ENCODE measurements at regions not wholly inside any gene's neighbourhood (a gene's known extent, or its start where the extent isn't known, plus 50 kb on each side); places are given as distances from the start of the nearest gene placed in this dataset.

- no peak for TF ChIP-seq ZBTB11 (CRISPR knock-in tag; IDR thresholded peaks at IDR 0.05)
Measured at GRCh38 chr4:130090427-130090826, 994.5 kb downstream of the C4orf33 start (continued).

GRCh38 chr4:130092187-130093015, 996.4 kb downstream of the C4orf33 start:
- in situ Hi-C loops (cut with MboI), result no loop called here
- ChIA-PET POLR2A (no interaction called here), CTCF (no interaction called here), RAD21 (ENCODE audit: unreplicated experiment) (no interaction called here), SMC1A (ENCODE audit: uncharacterized antibody, unreplicated experiment) (interaction anchor here (1.0 to 1.3 kb wide), 3 partner anchors 8 to 87 kb away, joined by 3 to 5 read pairs (median 3); no protein-coding TSS in a partner anchor)
- H3K9ac ChIP-seq (ENCODE audit: control insufficient read depth, insufficient read depth, low read length), result no peak overlapping the region
- BruUV-seq (replicated peaks), result no TSS peak
- intact Hi-C loops (cut with micrococcal nuclease; ENCODE audit: unreplicated experiment), result no loop called here
- 35% methylated on average over 8 of the region's 8 CpGs for WGBS (ENCODE audit: insufficient coverage, insufficient replicate concordance, low lambda C conversion rate, missing lambda C conversion rate)
- H3K79me2 ChIP-seq (ENCODE audit: control insufficient read depth, insufficient read depth, low read length), result no peaks in the 10 kb centered on the region
- H3K9me3 ChIP-seq (replicated peaks; ENCODE audit: control insufficient read depth, insufficient read depth, low read length), result no peaks in the 10 kb centered on the region
- no peak overlapping the region for H3K27ac ChIP-seq (ENCODE audit: control insufficient read depth, insufficient read depth)
- no peak overlapping the region for H2AFZ ChIP-seq (ENCODE audit: control insufficient read depth, low read depth, low read length)
- no peak for ATAC-seq
- H3K36me3 ChIP-seq (ENCODE audit: control insufficient read depth in 2 of 2, insufficient read depth in 2 of 2, low read length in 1 of 2), result no peaks in the 10 kb centered on the region
- no peak overlapping the region for H3K4me3 ChIP-seq
- FAIRE-seq, result no peak
- no peaks in the 10 kb centered on the region for H3K4me1 ChIP-seq (ENCODE audit: control insufficient read depth, insufficient read depth, low read length)
- DNase-seq (ENCODE audit: low read depth, low spot score), result no peak
- H4K20me1 ChIP-seq (ENCODE audit: control insufficient read depth, insufficient read depth), result no peaks in the 10 kb centered on the region
- no peak for TF ChIP-seq TBL1XR1 (IDR thresholded peaks at IDR 0.05; ENCODE audit: low read depth, low read length)
- H3K4me2 ChIP-seq (ENCODE audit: control insufficient read depth, insufficient read depth), result no peak overlapping the region
- no peaks in the 10 kb centered on the region for H3K27me3 ChIP-seq (replicated peaks in 1 of 2; ENCODE audit: control insufficient read depth in 2 of 2, insufficient read depth in 2 of 2, low read length in 1 of 2)

All from GM12878 (cell line).